MM.1S (cell line): ENCODE measurements at regions not wholly inside any gene's neighbourhood (a gene's known extent, or its start where the extent isn't known, plus 50 kb on each side); places are given as distances from the start of the nearest gene placed in this dataset.

ENCODE experiments used
- DNase-seq: peaks from one replicate; pipeline ENCODE4 v3.0.0-alpha.2; 2015
- H2AFZ ChIP-seq: fragments of 300-600 bp; sonication (generic); 2 replicates; pipeline ENCODE4 v1.6.0; 2016; ENCODE audit warnings: antibody characterized with exemption, low read length
- H3F3A ChIP-seq: fragments of 300-600 bp; sonication (generic); 2 replicates; pipeline ENCODE4 v1.6.1; 2016; ENCODE audit warnings: mild to moderate bottlenecking, antibody characterized with exemption, low read length, moderate library complexity, mixed read lengths; ENCODE audit not compliant: insufficient read depth
- H3K27ac ChIP-seq: fragments of 300-600 bp; sonication (generic); 2 replicates; pipeline ENCODE4 v1.5.1; 2016; ENCODE audit warnings: mild to moderate bottlenecking, low read length
- H3K27me3 ChIP-seq: fragments of 300-600 bp; sonication (generic); replicated peaks from 2 replicates; pipeline ENCODE4 v1.6.0; 2016; ENCODE audit warnings: low read length; ENCODE audit not compliant: insufficient read depth
- H3K36me3 ChIP-seq: fragments of 300-600 bp; sonication (generic); replicated peaks from 2 replicates; pipeline ENCODE4 v1.6.1; 2016; ENCODE audit warnings: mild to moderate bottlenecking, low read length, mixed read lengths; ENCODE audit not compliant: insufficient read depth
- H3K4me1 ChIP-seq: fragments of 300-600 bp; sonication (generic); 2 replicates; pipeline ENCODE4 v1.6.1; 2016; ENCODE audit warnings: low read length, mixed read lengths
- H3K4me2 ChIP-seq: fragments of 300-600 bp; sonication (generic); 2 replicates; pipeline ENCODE4 v1.6.0; 2016; ENCODE audit warnings: low read depth, low read length
- H3K4me3 ChIP-seq: fragments of 300-600 bp; sonication (generic); 2 replicates; pipeline ENCODE4 v1.5.1; 2016; ENCODE audit warnings: low read length, mixed read lengths
- H3K79me2 ChIP-seq: fragments of 300-600 bp; sonication (generic); 2 replicates; pipeline ENCODE4 v1.6.1; 2016; ENCODE audit warnings: mixed run types, low read length, mixed read lengths
- H3K9ac ChIP-seq: fragments of 300-600 bp; sonication (generic); 2 replicates; pipeline ENCODE4 v1.6.1; 2016; ENCODE audit warnings: low read length, mixed read lengths
- H3K9me2 ChIP-seq: fragments of 300-600 bp; sonication (generic); replicated peaks from 2 replicates; pipeline ENCODE4 v1.6.1; 2016; ENCODE audit warnings: mild to moderate bottlenecking, low read length, mixed read lengths; ENCODE audit not compliant: insufficient read depth
- H3K9me3 ChIP-seq: fragments of 300-600 bp; sonication (generic); replicated peaks from 2 replicates; pipeline ENCODE4 v1.6.1; 2016; ENCODE audit warnings: mild to moderate bottlenecking, low read length, mixed read lengths; ENCODE audit not compliant: insufficient read depth
- H4K20me1 ChIP-seq: fragments of 300-600 bp; sonication (generic); 2 replicates; pipeline ENCODE4 v1.6.1; 2016; ENCODE audit warnings: mild to moderate bottlenecking, low read length, moderate library complexity, mixed read lengths; ENCODE audit not compliant: insufficient read depth
- EZH2 ChIP-seq: fragments of 300-600 bp; sonication (generic); optimal IDR thresholded peaks from 2 replicates; pipeline ENCODE3; 2017; ENCODE audit warnings: low read depth, mild to moderate bottlenecking, antibody characterized with exemption, low read length, mixed read lengths
- EZH2phosphoT487 ChIP-seq: fragments of 300-600 bp; sonication (generic); IDR thresholded peaks from 2 replicates; pipeline ENCODE4 v1.6.1; 2018; ENCODE audit warnings: antibody characterized with exemption, low read length
- TF ChIP-seq, protein P1 (sequence below): fragments of 300-600 bp; sonication (generic); IDR thresholded peaks from 2 replicates; pipeline ENCODE4 v1.5.1; 2016; ENCODE audit warnings: antibody characterized with exemption, low read length, mixed read lengths

- no peaks in the 10 kb centered on the region for H3K4me1 ChIP-seq
- no peak for TF ChIP-seq EZH2
- TF ChIP-seq, protein P1, sequence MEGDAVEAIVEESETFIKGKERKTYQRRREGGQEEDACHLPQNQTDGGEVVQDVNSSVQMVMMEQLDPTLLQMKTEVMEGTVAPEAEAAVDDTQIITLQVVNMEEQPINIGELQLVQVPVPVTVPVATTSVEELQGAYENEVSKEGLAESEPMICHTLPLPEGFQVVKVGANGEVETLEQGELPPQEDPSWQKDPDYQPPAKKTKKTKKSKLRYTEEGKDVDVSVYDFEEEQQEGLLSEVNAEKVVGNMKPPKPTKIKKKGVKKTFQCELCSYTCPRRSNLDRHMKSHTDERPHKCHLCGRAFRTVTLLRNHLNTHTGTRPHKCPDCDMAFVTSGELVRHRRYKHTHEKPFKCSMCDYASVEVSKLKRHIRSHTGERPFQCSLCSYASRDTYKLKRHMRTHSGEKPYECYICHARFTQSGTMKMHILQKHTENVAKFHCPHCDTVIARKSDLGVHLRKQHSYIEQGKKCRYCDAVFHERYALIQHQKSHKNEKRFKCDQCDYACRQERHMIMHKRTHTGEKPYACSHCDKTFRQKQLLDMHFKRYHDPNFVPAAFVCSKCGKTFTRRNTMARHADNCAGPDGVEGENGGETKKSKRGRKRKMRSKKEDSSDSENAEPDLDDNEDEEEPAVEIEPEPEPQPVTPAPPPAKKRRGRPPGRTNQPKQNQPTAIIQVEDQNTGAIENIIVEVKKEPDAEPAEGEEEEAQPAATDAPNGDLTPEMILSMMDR: no peak
- no peak for TF ChIP-seq EZH2phosphoT487
These were observed 274.4 kb upstream of the RORA start for GRCh38 chr15:61503383-61503969.

GRCh38 chr15:61501815-61502389 is 272.8 kb upstream of the RORA start:
- Histone ChIP-seq H3K36me3 (no peaks in the 10 kb centered on the region), H3K9me2 (no peaks in the 10 kb centered on the region), H2AFZ (no peak overlapping the region), H3F3A (no peaks in the 10 kb centered on the region), H3K4me2 (no peak overlapping the region), H3K79me2 (no peaks in the 10 kb centered on the region), H3K9me3 (no peaks in the 10 kb centered on the region), H4K20me1 (no peaks in the 10 kb centered on the region), H3K4me1 (no peaks in the 10 kb centered on the region), H3K4me3 (no peak overlapping the region), H3K9ac (no peak overlapping the region), H3K27ac (no peak overlapping the region), H3K27me3 (no peaks in the 10 kb centered on the region)
- no peak for DNase-seq
- TF ChIP-seq EZH2phosphoT487 (no peak), EZH2 (no peak)
- TF ChIP-seq, protein P1: no peak

More at GRCh38 chr15:61503383-61503969, 274.4 kb upstream of the RORA start:
- Histone ChIP-seq H3K27me3 (no peaks in the 10 kb centered on the region), H2AFZ (no peak overlapping the region), H3K9me3 (no peaks in the 10 kb centered on the region), H3K9me2 (no peaks in the 10 kb centered on the region), H3K9ac (no peak overlapping the region), H3K79me2 (no peaks in the 10 kb centered on the region), H3F3A (no peaks in the 10 kb centered on the region), H4K20me1 (no peaks in the 10 kb centered on the region), H3K4me3 (no peak overlapping the region), H3K27ac (no peak overlapping the region), H3K36me3 (no peaks in the 10 kb centered on the region), H3K4me2 (no peak overlapping the region)
- DNase-seq: no peak

DNA sequence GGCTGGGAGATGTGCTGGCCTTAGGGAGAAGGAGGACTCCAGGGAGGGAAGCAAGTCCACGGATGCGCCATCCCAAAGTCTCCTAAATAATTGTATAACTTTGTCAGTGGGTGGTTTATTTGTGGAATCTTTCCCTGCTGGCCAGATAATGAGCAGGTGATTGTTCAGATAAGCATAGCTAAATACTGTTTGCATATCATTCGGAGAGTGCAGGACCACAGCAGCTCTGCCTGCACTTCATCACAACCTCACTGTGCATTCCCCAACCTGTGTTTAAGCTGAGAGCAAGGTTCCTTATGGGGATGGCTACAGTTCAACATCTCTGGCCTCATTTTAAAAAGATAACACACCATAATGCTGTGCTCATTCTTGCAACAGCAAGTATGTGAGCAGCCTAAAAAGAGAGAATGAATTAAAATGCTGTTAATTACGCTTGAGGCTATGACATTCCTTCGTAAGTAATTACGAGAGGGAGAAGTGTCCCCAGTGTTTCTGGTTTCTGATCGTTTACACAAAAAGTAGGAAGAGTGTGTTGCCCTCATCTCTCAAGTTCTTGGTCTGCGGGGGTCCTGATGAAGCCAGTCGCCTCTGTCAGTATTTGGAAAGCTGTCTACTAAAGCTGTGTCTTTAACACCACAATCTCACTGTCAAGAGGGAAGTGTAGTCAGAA is 272.0 kb upstream of the RORA start:
- no peak overlapping the region for H3K4me2 ChIP-seq
- H3K36me3 ChIP-seq: no peaks in the 10 kb centered on the region

More for the DNA sequence above, 272.0 kb upstream of the RORA start:
- H3K9me2 ChIP-seq: no peaks in the 10 kb centered on the region
- no peak for DNase-seq
- H3K27ac ChIP-seq: no peak overlapping the region
- no peak overlapping the region for H3K4me3 ChIP-seq
- no peaks in the 10 kb centered on the region for H3K9me3 ChIP-seq
- no peak for TF ChIP-seq EZH2
- TF ChIP-seq EZH2phosphoT487: no peak
- TF ChIP-seq, protein P1: no peak
- H3F3A ChIP-seq: no peaks in the 10 kb centered on the region
- H3K9ac ChIP-seq: no peak overlapping the region
- no peaks in the 10 kb centered on the region for H4K20me1 ChIP-seq
- H3K79me2 ChIP-seq: no peaks in the 10 kb centered on the region
- H3K27me3 ChIP-seq: no peaks in the 10 kb centered on the region
- H2AFZ ChIP-seq: no peak overlapping the region
- no peaks in the 10 kb centered on the region for H3K4me1 ChIP-seq
